Heart right ventricle (tissue), 16 donors: ENCODE measurements at regions not wholly inside any gene's neighbourhood (a gene's known extent, or its start where the extent isn't known, plus 50 kb on each side); places are given as distances from the start of the nearest gene placed in this dataset.
"Not testable (repeated sequence)": the region's sequence is repeated elsewhere in the genome, so short reads cannot be mapped to it uniquely, and the experiment has no call there.

Experiments used
- ATAC-seq, 8 donors: fragments of 200-7000 bp; cut with Tn5 transposase; one replicate each; pipeline ENCODE4 v1.9.1; 2020; ENCODE audit warnings: mild to moderate bottlenecking in 8 of 8, moderate library complexity in 8 of 8, moderate number of reproducible peaks in 1 of 8
- DNase-seq, 2 donors: peaks; one replicate each; pipeline ENCODE4 v3.0.0-alpha.2; 2020
- H3K27ac ChIP-seq, 10 donors: fragments of 200-600 bp; sonication (generic) in 2 of 10; one replicate each; pipeline versions ENCODE4 v1.5.0 to v1.8.0; 2020 to 2022; ENCODE audit warnings: mild to moderate bottlenecking in 3 of 10
- H3K27me3 ChIP-seq, 7 donors: fragments of 200-600 bp; one replicate each; pipeline ENCODE4 v1.8.0; 2021 to 2022; ENCODE audit warnings: mild to moderate bottlenecking in 2 of 7
- H3K36me3 ChIP-seq, 9 donors: fragments of 200-600 bp; sonication (generic) in 1 of 9; one replicate each; pipeline versions ENCODE4 v1.5.0 to v1.8.0; 2020 to 2022; ENCODE audit warnings: mild to moderate bottlenecking in 2 of 9
- H3K4me1 ChIP-seq, 9 donors: fragments of 200-600 bp; sonication (generic) in 1 of 9; one replicate each; pipeline versions ENCODE4 v1.5.0 to v1.8.0; 2020 to 2022; ENCODE audit warnings: mild to moderate bottlenecking in 4 of 9
- H3K4me3 ChIP-seq, 10 donors: fragments of 200-600 bp; sonication (generic) in 2 of 10; one replicate each; pipeline versions ENCODE4 v1.5.0 to v1.8.0; 2020 to 2022; ENCODE audit warnings: mild to moderate bottlenecking in 7 of 10, moderate library complexity in 2 of 10
- H3K9me3 ChIP-seq, 11 donors: fragments of 200-600 bp in 10 of 11; sonication (generic) in 2 of 11; one replicate each; pipeline versions ENCODE4 v1.5.0 to v1.8.0; 2013 to 2022; ENCODE audit warnings: mild to moderate bottlenecking in 2 of 11, control low read depth in 1 of 11, moderate library complexity in 1 of 11
- CTCF ChIP-seq, 9 donors: fragments of 200-600 bp; sonication (generic) in 2 of 9; IDR thresholded peaks; one replicate each; pipeline versions ENCODE4 v1.5.0 to v1.8.0; 2021 to 2022; ENCODE audit warnings: antibody characterized with exemption in 9 of 9, mild to moderate bottlenecking in 5 of 9, moderate library complexity in 1 of 9
- WGBS, 2 donors: extraction: QIAGEN DNeasy Blood & Tissue Kit; methylation state at CpG; one replicate each; pipeline ENCODE4 v1.1.7; 2013; ENCODE audit warnings: inconsistent platforms in 1 of 2; 5-methylcytosine and 5-hydroxymethylcytosine counted together
- intact Hi-C, 10 donors: fragments of 100-400 bp; cut with DNase I; formaldehyde crosslinking; loops; one replicate each; pipeline versions ENCODE4 v1.11.1 to v1.14.2; 2022
- donor health status: Arrhythmogenic right ventricular cardiomyopathy.
- donor health status: ischemic (EF 13 %, LVEDD 7.1; RV severe dilation, severe dysfunction).
- donor health status: healthy with polysubstance abuse.
- donor health status: DM: no; HTN: yes; CAD: no.
- donor health status: DM: no; HTN: no; CAD: no.
- donor health status: ischemic (EF 25% LVEDD 6.9; RV normal size, moderate dysfunction).
- donor health status: ischemic (EF 25% LVEDD 5.7; RV mildly dilated, moderate dysfunction).
- donor health status: healthy.
- donor health status: DM: yes; HTN: yes; CAD: no.
- donor health status: Ischemic cardiomyopathy.
- donor health status: ischemic (EF 35%, LVEDD 5.7; RV mildly dilated, moderate dysfunction).
- donor health status: nonischemic (EF 11% LVEDD 7.7; RV severe dilation, severe dysfunction).
- donor health status: DM: yes; HTN: yes; CAD: no.
- donor health status: PGD.
- donor health status: ischemic (EF 29% LVEDD 5.4; RV normal size, mild dysfunction).
- donor health status: nonischemic (EF 23%, LVEDD 6.1; RV moderate dilation, normal function).

- Histone ChIP-seq H3K36me3 (no peaks in the 10 kb centered on the region), H3K4me3 (no peak overlapping the region), H3K4me1 (no peaks in the 10 kb centered on the region), H3K27ac (no peak overlapping the region), H3K9me3 (peaks cover 0 to 4% (median 0%) of the 10 kb centered on the region in 11 donors), H3K27me3 (no peaks in the 10 kb centered on the region)
- WGBS, 2 donors = 54 to 56% methylated on average over 8 of the region's 8 CpGs
- ATAC-seq (no peak), DNase-seq (no peak)
- no peak for TF ChIP-seq CTCF (IDR thresholded peaks at IDR 0.05)
- intact Hi-C loops = no loop called here
Measured at GRCh38 chr6:67009818-67010217, 1302.8 kb upstream of the EYS start.

GRCh38 chr6:67003844-67004243 is 1296.8 kb upstream of the EYS start:
- H3K9me3 ChIP-seq = peaks cover 0 to 12% (median 0%) of the 10 kb centered on the region in 11 donors
- 89% methylated on average over 3 of the region's 3 CpGs for WGBS, 2 donors
- ATAC-seq (no peak), DNase-seq (no peak)
- no peak overlapping the region for H3K27ac ChIP-seq
- intact Hi-C loops = no loop called here
- no peak for TF ChIP-seq CTCF (IDR thresholded peaks at IDR 0.05)
- H3K27me3 ChIP-seq = no peaks in the 10 kb centered on the region
- no peaks in the 10 kb centered on the region for H3K4me1 ChIP-seq
- no peak overlapping the region for H3K4me3 ChIP-seq
- H3K36me3 ChIP-seq = no peaks in the 10 kb centered on the region

GRCh38 chr6:67000121-67000520 is 1293.1 kb upstream of the EYS start:
- intact Hi-C loops = no loop called here
- WGBS, 2 donors = 92 to 94% methylated on average over 2 of the region's 2 CpGs

GRCh38 chr6:66997579-66997978 is 1290.6 kb upstream of the EYS start:
- intact Hi-C loops, H3K36me3 ChIP-seq, H3K4me3 ChIP-seq, H3K4me1 ChIP-seq, DNase-seq, H3K27me3 ChIP-seq, ATAC-seq, H3K27ac ChIP-seq: not testable (repeated sequence)
- peaks cover 0 to 30% (median 0%) of the 10 kb centered on the region in 11 donors for H3K9me3 ChIP-seq
- 75 to 87% methylated on average over 1 of the region's 1 CpG for WGBS, 2 donors

More at GRCh38 chr6:67000121-67000520, 1293.1 kb upstream of the EYS start:
- Histone ChIP-seq H3K4me3 (no peak overlapping the region), H3K27ac (no peak overlapping the region), H3K36me3 (no peaks in the 10 kb centered on the region), H3K9me3 (peaks cover 0 to 24% (median 0%) of the 10 kb centered on the region in 11 donors), H3K4me1 (no peaks in the 10 kb centered on the region), H3K27me3 (no peaks in the 10 kb centered on the region)
- no peak for TF ChIP-seq CTCF (IDR thresholded peaks at IDR 0.05)
- no peak for DNase-seq
- no peak for ATAC-seq

GRCh38 chr6:66995669-66996068 is 1288.6 kb upstream of the EYS start:
- TF ChIP-seq CTCF (IDR thresholded peaks at IDR 0.05) = no peak
- Histone ChIP-seq H3K27ac (no peak overlapping the region), H3K36me3 (no peaks in the 10 kb centered on the region), H3K4me1 (no peaks in the 10 kb centered on the region), H3K4me3 (no peak overlapping the region), H3K27me3 (no peaks in the 10 kb centered on the region), H3K9me3 (peaks cover 0 to 36% (median 0%) of the 10 kb centered on the region in 11 donors)
- intact Hi-C loops = no loop called here
- DNase-seq (no peak), ATAC-seq (no peak)
- WGBS, 2 donors = 45 to 95% methylated on average over 1 of the region's 1 CpG

GRCh38 chr6:66993708-66994107 is 1286.7 kb upstream of the EYS start:
- H3K4me3 ChIP-seq, H3K27me3 ChIP-seq, H3K27ac ChIP-seq, DNase-seq, ATAC-seq, intact Hi-C loops, H3K4me1 ChIP-seq, H3K36me3 ChIP-seq: not testable (repeated sequence)
- H3K9me3 ChIP-seq = peaks cover 0 to 50% (median 5%) of the 10 kb centered on the region in 11 donors
- WGBS, 2 donors = 84 to 85% methylated on average over 10 of the region's 10 CpGs
